Choroid plexus epithelial cell (primary cell): ENCODE measurements at regions not wholly inside any gene's neighbourhood (a gene's known extent, or its start where the extent isn't known, plus 50 kb on each side); places are given as distances from the start of the nearest gene placed in this dataset.

ENCODE experiments used
- DNase-seq: peaks from one replicate; pipeline ENCODE4 v3.0.0-alpha.2; 2010; ENCODE audit warnings: low read depth
- H3K4me3 ChIP-seq: 2 replicates; pipeline ENCODE4 v1.5.1; 2011; ENCODE audit warnings: low read depth, mild to moderate bottlenecking, control low read depth, low read length, moderate library complexity
- CTCF ChIP-seq: conservative IDR thresholded peaks from 2 replicates; pipeline ENCODE4 v1.5.1; 2011; ENCODE audit warnings: low read depth, mild to moderate bottlenecking, control low read depth, inconsistent platforms, low read length, moderate library complexity

- no peak for DNase-seq
- no peak overlapping the region for H3K4me3 ChIP-seq
- TF ChIP-seq CTCF = no peak
Measured at GRCh38 chr12:111178181-111179081, 190.5 kb downstream of the PHETA1 start.

- DNase-seq = no peak
- no peak for TF ChIP-seq CTCF
- no peak overlapping the region for H3K4me3 ChIP-seq
Measured at GRCh38 chr12:111175396-111176094, 193.3 kb downstream of the PHETA1 start.

- TF ChIP-seq CTCF = no peak
- no peak for DNase-seq
- H3K4me3 ChIP-seq = no peak overlapping the region
Measured at GRCh38 chr12:111174961-111175345, 193.9 kb downstream of the PHETA1 start.

GRCh38 chr12:111174251-111174960 is 194.5 kb downstream of the PHETA1 start:
- TF ChIP-seq CTCF = peak; percentile 30
- no peak for DNase-seq
- H3K4me3 ChIP-seq = no peak overlapping the region

GRCh38 chr12:111173836-111174235 is 195.1 kb downstream of the PHETA1 start:
- no peak overlapping the region for H3K4me3 ChIP-seq
- no peak for TF ChIP-seq CTCF
- DNase-seq = no peak

GRCh38 chr12:111173391-111173790 is 195.5 kb downstream of the PHETA1 start:
- TF ChIP-seq CTCF = no peak

More at GRCh38 chr12:111173391-111173790, 195.5 kb downstream of the PHETA1 start:
- H3K4me3 ChIP-seq = no peak overlapping the region
- no peak for DNase-seq
